NCI-H774 (cell line): ENCODE measurements at regions not wholly inside any gene's neighbourhood (a gene's known extent, or its start where the extent isn't known, plus 50 kb on each side); places are given as distances from the start of the nearest gene placed in this dataset.

Source experiments
- DNase-seq: peaks from one replicate; lab custom pipeline; 2025; lab: John Stamatoyannopoulos, UW

DNA sequence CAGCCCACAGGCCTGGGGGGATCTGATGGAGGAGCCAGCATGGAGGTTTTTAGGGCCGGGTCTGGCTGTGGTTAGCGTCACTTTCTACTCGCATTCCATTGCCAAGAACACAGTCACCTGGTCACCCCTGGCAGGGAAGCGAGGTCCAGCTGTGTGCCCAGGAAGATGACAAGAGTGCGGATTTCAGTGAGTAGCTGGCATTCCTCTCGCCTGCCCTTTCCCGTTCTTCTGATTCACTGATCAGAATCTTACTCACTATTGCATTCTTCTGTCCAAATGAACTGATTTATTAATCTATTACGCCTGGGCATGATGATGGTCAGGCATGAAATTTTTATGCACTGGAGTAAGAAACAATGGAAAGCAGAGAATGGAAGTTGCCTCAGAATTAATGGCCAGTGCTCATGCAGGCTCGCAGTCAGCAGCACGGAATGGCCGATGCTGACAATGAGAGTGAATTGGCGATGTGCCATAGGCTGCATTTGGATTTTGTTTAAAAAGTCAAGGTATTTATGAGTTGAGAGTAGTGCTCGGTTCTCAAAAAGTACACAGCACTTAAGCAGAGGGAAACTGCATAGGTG lies 76.4 kb upstream of the MGAT5 start:
- DNase-seq, result no peak

GRCh38 chr2:134178138-134178877 lies 75.6 kb upstream of the MGAT5 start:
- DNase-seq, result no peak

DNA sequence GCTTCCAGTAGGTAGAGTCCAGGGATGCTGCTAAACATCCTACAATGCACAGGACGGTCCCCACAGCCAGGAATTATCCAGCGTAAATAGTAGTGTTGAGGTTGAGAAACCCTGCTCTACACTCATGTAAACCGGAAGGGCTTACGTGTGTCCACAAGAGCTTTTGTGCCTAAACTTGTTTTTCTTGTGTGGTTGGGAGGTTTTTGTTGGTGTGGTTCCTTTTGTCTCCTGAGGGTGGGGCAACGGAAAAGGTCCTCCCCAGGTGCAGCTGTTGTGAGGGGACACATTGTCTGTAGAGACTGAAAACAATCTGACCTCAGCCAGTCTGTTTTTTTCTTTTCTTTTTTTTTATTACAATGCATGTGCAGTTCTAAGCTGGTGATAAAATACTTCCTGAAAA lies 72.7 kb upstream of the MGAT5 start:
- peak; percentile 52 for DNase-seq

- DNase-seq, result no peak
Measured at GRCh38 chr2:134183679-134184078, 70.2 kb upstream of the MGAT5 start.

GRCh38 chr2:134185639-134186038 lies 68.2 kb upstream of the MGAT5 start:
- no peak for DNase-seq

DNA sequence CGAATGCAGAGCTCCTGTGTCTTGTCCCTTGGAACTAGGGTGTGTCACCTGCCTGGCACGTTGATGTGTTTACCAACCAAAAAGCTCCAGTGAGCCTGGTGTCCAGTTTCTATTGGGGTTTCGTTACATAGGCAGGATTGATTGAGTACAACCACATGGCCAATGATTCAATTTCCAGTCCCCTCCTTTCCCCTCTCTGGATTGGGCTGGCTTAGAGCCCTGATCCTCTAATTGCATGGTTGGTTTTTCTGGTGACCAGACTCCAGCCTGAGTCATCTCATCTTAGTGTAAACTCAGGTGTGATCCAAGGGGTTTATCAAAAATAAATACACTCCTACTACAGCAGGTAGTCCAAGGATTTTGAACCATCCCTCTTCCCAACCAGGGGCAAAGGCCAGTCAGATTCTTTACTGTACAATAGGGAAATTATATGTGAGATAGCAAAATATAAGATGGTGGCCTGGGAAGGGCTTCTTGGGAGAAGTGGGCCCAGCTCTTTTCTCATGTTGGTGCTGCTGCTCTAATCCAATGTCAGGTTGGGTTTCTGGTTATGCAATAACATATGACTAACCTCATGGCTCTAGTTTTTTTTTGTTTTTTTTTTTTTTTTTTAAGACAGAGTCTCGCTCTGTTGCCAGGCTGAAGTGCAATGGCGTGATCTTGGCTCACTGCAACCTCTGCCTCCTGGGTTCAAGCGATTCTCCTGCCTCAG lies 64.7 kb upstream of the MGAT5 start:
- no peak for DNase-seq

- DNase-seq, result no peak
Measured at GRCh38 chr2:134190062-134190806, 63.6 kb upstream of the MGAT5 start.

GRCh38 chr2:134190807-134191203 lies 63.1 kb upstream of the MGAT5 start:
- DNase-seq, result no peak

GRCh38 chr2:134191835-134192234 lies 62.0 kb upstream of the MGAT5 start:
- DNase-seq, result no peak

GRCh38 chr2:134193006-134193405 lies 60.9 kb upstream of the MGAT5 start:
- no peak for DNase-seq

DNA sequence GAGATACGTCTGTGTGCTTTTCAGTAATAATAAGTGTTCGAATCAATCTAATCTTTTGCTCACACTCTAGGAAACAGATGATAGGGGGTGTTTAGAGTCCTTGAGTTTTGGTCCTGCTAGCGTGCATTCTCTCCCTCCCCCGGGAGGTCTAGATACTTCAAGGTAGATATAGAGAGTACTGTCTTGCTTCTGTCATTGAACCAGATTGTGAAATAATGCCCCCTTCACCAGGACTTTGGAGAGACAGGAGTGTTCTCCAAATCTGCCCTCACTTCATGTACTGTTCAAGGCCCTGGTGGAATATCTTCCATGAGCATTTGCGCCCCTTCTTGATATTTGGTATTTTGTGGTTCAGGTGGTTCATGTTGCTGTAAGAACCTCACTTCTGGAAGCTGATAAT lies 59.4 kb upstream of the MGAT5 start:
- DNase-seq, result no peak

- no peak for DNase-seq
Measured at GRCh38 chr2:134195341-134195740, 58.5 kb upstream of the MGAT5 start.

- DNase-seq, result no peak
Measured at GRCh38 chr2:134197445-134197844, 56.4 kb upstream of the MGAT5 start.

DNA sequence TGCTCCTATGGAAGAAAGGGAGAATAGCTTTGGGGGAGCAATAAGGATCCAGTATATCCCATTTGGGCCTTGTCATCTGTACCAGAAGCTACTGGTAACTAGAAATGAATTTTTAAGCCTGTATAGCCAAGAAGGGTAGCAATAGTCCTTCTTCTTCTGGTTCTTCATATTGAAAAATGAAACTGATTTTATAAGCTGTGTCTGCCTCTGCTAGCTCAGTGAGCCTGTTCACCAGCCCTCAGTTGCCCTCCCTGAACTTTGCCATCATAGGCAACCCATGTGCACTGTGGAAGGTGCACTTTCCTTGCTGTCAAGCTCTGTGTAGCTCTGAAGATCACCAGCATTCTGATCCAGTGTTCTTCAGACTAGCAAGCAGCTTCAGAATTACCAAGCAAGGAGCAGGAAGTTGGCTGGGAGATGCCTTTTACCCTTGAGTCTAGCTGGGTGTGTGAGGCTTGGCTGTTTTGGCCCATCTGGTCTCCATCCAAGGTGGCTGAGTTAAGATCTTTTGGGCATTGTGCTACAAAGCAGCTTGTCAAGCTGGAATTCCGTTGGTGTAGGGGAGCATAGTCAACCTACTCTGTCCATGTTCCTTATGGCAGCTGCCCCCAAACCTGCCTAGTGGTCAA lies 55.8 kb upstream of the MGAT5 start:
- no peak for DNase-seq

GRCh38 chr2:134199123-134199522 lies 54.7 kb upstream of the MGAT5 start:
- DNase-seq, result no peak

GRCh38 chr2:134200036-134200618 lies 53.7 kb upstream of the MGAT5 start:
- no peak for DNase-seq

DNA sequence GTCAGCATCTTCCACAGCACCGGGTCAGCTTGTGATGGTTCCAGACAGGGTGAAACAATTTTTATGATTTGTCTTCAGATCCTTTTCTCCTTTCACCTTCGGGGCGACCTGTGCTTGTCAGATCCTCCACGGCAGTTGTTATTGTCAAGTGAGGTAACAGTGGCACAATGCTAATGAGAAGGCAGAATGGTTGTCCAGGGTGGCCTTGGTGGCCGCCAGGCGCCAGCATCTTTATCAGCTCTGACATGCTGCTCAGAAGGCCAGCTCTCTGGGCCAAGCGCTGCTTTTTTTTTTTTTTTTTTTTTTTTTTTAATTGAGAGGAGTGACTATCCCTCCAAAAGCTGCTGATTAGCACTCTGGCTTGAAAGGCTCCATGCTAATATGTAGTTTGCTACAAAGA lies 52.3 kb upstream of the MGAT5 start:
- no peak for DNase-seq

- no peak for DNase-seq
Measured at GRCh38 chr2:134202371-134202770, 51.5 kb upstream of the MGAT5 start.

- DNase-seq, result no peak
Measured at GRCh38 chr2:134203175-134203574, 50.7 kb upstream of the MGAT5 start.
